Dedifferentiated amniotic fluid mesenchymal stem cell (primary cell): ENCODE measurements at regions not wholly inside any gene's neighbourhood (a gene's known extent, or its start where the extent isn't known, plus 50 kb on each side); places are given as distances from the start of the nearest gene placed in this dataset.

ENCODE experiments used
- DNase-seq: peaks from one replicate; pipeline ENCODE4 v3.0.0-alpha.2; 2016; ENCODE audit errors: extremely low spot score

DNA sequence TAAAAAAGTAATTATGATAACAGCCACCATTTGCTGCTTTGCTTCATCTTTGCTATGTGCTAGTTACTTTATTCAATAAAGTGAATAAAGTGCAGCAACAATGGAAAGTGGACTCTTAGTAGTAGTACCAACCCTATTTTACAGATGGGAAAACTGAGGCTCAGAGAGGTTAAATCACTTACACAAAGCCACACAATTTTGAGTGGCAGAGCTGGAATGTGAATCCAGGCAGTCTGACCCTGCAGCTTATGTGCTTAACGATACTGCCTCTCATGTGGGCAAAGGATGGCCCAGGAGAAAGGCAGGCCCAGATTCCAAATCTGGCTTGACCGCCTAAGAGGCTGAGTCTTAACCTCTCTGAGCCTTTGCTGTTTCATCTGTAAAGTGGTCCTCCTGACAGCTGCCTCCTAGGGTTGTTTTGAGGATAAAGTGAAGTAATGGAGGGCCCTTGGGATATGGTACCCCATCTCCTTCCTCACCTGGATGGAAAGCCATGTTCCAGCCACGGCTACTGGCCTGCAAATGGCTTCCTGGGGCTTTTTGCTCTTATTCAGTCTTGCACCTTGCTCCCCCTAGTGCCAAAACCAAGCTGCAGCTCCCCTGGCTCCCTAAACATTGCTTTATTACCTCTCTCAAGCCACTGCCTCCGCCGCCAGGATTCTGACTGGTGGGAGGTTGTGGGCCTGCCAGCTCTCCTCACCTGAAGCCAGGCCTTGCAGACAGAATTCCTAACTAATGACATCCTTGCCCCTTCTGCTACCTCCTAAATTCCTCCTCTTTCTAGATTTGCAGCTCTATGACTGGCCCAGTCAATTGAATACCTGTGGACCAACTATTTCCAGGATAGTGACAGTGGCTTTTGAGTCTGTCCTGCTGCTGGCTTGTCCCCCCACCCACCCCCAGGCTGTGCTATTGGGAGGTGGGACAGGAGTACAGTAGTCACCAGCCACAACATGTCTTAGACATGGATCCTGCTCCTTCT lies 283.3 kb upstream of the PWP1 start:
- peak; percentile 52 for DNase-seq

GRCh38 chr12:107404981-107405380 lies 280.6 kb upstream of the PWP1 start:
- no peak for DNase-seq

DNA sequence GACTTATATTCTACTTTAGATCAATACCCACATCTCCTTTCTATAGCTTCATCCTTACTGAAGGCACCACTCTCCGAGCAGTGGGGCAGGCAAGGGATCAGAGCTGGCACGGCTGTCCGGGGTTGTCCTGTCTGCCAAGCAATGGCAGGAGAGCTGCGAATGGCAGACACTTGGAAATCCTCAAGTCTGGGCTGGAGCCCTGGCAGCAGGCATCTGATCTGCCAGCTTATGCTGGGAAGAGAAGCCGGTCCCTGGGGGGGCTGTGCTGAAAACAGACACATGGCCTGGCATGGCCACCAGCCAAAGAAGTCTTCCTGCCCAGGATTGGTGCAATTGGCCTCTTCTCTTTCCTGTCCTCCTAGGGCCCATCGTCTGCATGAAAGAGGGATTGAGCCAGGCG lies 280.2 kb upstream of the PWP1 start:
- DNase-seq, result no peak

DNA sequence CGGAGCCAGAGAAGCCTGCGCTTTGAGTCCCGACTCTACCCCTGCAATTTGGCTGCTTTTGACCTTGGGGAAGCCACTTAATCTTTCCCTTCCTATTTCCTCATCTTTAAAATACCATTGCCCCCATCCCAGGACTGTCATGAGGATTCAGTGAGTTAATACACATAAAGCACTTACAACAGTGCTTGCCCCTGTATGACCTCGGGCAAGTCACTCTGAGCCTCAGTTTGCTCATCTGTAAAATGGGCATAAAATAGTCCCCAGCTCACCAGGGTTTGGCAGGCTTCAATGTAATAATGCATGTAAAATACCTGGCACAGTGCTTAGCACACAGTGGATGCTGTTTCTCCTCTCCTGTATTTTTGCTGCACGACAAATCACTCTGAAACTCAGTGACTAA lies 278.7 kb upstream of the PWP1 start:
- DNase-seq, result no peak

DNA sequence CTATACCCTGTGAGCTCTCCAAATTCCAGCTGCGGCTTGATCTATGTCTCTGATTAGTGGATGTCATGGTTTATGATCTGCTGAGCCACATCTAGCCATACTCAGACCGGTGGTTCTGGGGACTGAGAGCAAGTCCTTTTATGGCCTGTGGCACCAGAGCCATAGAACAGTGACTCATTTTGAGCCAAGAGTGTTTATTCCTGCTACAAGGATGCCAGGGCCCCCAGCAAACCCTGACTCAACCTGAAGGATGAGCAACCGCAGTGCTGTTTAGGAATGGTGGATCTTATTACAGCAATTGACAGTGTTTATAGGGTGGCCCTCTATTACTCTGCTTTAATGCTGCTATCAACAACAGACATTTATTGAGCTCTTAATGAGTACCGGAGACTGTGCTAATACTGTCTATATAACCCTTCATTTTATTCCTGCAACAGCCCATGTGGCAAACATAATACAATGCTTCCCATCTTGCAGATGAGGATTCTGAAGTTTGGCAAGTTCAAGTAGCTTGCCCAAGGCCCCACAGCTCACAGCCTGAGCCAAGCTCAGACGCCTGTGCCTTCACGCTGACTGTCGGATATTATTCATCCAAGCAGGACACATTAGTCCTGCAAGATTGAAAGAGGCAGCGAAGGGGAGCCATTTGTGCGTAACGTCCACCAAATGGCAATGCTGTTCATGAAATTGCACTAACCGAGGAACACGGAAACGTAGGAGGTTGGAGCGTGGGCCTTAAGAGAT lies 273.6 kb upstream of the PWP1 start:
- DNase-seq, result peak; percentile 35

GRCh38 chr12:107415071-107415470 lies 270.5 kb upstream of the PWP1 start:
- no peak for DNase-seq

GRCh38 chr12:107415834-107416233 lies 269.8 kb upstream of the PWP1 start:
- peak; percentile 48 for DNase-seq

GRCh38 chr12:107417004-107417403 lies 268.6 kb upstream of the PWP1 start:
- no peak for DNase-seq

DNA sequence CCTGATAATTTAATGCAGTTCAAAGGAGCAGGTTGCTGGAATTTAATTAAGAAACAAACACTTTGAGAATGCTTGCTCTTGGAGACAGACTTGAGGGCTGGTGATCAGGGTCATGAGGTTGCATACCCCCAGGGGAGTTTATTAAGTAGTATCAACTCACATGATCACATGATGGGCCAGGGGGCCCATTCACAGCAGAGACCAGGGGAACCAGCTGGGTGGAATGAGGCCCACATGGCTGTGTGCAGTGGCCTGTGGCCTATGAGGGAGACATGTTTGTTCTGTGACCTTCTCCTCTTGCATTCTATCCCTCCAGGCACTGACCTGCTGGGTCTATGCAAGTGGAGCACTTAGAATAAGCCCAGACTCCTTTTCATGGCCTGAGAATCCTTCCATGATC lies 266.6 kb upstream of the PWP1 start:
- DNase-seq, result no peak

GRCh38 chr12:107423531-107423930 lies 262.1 kb upstream of the PWP1 start:
- DNase-seq, result no peak

GRCh38 chr12:107429006-107429705 lies 256.4 kb upstream of the PWP1 start:
- no peak for DNase-seq

DNA sequence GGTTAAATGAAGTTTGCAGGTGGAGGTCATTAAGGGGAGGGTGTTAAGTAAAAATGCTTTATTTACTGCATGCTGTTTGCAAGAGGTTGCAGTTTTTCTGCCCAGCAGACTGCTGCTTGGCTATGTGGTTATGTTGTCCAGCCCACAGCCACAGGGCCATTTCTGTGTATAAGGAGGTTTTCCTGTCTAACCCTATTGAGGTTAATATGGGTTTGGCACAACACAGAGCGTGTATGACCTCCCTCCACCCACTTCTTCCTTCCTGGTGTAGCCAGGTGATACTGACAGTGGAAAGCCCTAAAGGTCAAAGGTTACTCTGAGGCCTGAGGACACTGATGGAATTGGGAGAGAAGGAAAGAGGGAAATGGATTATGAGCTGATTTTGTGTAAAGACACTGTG lies 253.7 kb upstream of the PWP1 start:
- DNase-seq, result no peak

DNA sequence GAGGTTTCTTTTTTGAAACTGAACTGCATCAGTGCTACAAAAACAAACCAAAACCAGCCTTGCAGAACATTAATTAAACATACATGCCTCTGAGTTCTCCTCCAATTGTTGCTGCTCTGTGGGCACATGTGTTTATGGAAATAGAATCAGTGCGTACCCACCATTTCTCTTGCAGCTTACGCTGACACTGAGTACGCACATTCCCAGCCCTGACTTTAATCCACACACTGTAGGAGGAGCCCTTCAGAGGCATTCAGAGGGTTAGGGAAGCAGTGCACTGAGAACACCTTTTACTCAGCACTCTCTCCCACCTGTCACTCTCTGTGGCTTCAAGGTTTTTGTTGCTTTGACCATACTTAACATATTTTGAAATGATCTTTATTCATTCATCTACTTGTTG lies 250.5 kb upstream of the PWP1 start:
- no peak for DNase-seq

DNA sequence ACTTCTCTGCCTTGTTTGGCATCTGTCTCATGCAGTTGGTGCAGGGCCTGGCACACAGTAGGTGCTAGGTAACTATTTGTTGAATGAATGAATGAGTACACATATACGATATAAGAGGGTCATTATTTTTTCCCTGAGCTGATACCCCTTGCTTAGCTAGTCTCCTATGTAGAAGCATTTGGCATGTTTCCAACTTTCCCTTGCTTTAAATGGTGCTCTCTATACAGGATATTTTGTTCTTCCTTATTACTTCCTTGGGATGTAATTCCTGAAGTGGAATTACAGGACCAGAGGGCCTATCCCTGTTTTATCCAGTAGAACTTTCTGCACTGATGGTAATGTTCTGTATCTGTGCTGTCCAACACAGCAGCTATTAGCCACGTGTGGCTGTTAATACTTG lies 250.1 kb upstream of the PWP1 start:
- no peak for DNase-seq

- DNase-seq, result no peak
These were observed 249.2 kb upstream of the PWP1 start for GRCh38 chr12:107436376-107436775.

GRCh38 chr12:107436836-107437235 lies 248.8 kb upstream of the PWP1 start:
- DNase-seq, result no peak

- no peak for DNase-seq
These were observed 247.6 kb upstream of the PWP1 start for GRCh38 chr12:107437954-107438353.

DNA sequence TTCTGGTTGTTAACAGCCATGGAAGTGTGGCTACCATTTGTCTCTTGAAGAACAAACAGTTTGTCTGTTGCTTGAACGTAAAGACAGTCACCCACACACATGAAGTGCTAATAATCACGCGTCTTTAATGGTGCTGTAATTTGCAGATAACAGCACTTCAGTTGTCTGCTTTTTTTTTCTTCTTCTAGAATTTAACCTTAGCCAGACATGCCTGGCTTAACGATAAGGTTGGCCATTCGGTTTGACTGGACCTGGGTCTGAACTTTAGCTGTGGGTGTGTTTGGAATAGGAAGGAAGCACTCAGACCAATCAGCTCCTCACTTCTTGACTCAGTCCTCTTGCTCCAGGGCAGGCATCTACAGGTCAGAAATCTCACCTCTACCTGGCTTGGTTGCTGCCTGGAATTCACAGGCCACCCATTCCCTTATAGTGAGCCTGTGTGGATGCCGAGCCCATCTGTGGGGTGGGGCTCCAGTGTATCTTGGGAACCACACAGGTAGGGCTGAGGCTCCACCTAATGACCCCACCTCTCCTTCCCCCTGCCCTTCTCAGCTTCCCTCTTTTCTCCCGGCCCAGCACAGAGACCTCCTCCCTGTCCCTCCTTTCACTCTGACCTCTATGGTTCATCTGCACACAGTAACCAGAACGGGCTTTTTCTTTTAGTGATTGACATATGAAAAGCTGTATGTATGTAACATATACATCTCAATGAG lies 246.4 kb upstream of the PWP1 start:
- DNase-seq, result no peak

DNA sequence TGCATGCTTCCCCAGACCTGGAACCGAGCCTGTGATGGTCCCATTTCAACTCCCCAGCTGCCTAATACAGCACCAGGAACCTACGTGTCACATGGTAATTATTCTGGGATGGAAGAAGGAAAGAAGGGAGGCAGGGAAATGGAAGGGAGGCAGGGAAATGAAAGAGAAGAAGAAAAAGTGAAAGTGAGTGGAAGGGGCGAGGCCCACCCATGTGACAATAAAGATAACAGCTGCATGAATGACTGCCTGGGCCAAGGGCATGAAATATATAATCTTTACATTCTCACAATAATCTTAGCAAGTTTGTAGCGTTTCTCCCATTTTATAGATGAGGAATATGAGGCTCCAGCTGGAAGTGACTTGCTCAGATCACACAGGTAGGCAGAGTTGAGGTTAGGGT lies 245.0 kb upstream of the PWP1 start:
- DNase-seq, result no peak

GRCh38 chr12:107441665-107442300 lies 243.8 kb upstream of the PWP1 start:
- DNase-seq, result no peak

DNA sequence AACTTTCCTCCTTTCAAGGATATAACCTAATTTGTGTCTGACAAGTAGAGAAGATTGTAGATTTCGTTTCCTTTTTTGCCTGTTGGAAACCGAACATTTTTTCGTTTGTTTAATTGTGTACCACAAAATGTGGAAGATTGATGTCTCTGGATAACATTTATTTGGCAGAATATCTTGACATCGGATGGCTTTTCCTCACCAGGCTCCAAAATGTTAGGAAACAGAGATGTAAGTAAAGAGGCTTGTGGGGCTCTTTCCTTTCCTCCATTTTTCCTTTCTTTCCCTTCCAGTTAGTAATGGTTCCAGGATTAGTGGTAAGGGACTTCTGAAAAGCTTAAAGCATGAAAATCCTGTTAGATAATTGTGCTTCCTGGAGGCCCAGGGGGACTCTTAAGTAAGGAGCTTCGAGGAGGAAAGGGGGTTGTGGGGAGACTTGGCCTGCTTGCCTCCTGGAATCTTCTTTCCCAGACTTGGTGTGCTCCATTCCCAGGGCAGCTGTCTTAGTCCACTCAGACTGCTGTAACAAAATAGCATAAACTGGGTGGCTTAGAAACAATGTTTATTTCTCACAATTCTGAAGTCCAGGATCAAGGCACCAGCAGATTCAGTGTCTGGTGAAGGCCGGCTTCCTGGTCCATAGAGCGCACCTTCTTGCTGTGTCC lies 243.1 kb upstream of the PWP1 start:
- no peak for DNase-seq
